ENCODE measurements at regions not wholly inside any gene's neighbourhood (a gene's known extent, or its start where the extent isn't known, plus 50 kb on each side); places are given as distances from the start of the nearest gene placed in this dataset.

DNA sequence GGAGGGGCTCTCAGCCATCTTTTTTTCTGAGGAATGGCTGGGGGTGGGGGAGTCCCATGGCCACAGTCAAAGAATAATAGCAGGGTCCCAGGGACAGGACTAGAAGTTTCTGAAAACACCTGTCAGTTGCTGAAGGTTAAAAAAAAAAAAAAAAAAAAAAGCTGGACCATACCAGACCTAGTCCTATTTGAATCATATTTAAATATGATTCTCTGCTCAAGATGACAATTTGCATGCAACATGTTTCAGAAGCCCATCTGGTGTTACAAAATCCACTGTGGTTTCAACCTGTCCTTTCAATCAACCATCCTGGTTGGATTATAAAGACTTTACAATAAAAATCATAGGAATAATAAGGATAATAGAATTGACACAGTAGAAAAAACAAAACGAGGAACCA lies 153.7 kb downstream of the TENT5C start:
- TF ChIP-seq, protein P1, sequence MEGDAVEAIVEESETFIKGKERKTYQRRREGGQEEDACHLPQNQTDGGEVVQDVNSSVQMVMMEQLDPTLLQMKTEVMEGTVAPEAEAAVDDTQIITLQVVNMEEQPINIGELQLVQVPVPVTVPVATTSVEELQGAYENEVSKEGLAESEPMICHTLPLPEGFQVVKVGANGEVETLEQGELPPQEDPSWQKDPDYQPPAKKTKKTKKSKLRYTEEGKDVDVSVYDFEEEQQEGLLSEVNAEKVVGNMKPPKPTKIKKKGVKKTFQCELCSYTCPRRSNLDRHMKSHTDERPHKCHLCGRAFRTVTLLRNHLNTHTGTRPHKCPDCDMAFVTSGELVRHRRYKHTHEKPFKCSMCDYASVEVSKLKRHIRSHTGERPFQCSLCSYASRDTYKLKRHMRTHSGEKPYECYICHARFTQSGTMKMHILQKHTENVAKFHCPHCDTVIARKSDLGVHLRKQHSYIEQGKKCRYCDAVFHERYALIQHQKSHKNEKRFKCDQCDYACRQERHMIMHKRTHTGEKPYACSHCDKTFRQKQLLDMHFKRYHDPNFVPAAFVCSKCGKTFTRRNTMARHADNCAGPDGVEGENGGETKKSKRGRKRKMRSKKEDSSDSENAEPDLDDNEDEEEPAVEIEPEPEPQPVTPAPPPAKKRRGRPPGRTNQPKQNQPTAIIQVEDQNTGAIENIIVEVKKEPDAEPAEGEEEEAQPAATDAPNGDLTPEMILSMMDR (IDR thresholded peaks at IDR 0.05 in 4 of 5, conservative IDR thresholded peaks at IDR 0.05 in 1 of 5) = no peak
- TF ChIP-seq POLR2A (IDR thresholded peaks at IDR 0.05) = no peak

Measured in gastrocnemius medialis (tissue), 4 donors.